ENCODE measurements at regions not wholly inside any gene's neighbourhood (a gene's known extent, or its start where the extent isn't known, plus 50 kb on each side); places are given as distances from the start of the nearest gene placed in this dataset.

GRCh38 chr2:176599796-176600485 lies 330.7 kb downstream of the MTX2 start:
- TF ChIP-seq CTCF (IDR thresholded peaks at IDR 0.05) (no peak), POLR2A (IDR thresholded peaks at IDR 0.05) (no peak)
